ENCODE measurements at regions not wholly inside any gene's neighbourhood (a gene's known extent, or its start where the extent isn't known, plus 50 kb on each side); places are given as distances from the start of the nearest gene placed in this dataset.
"Not testable (repeated sequence)": the region's sequence is repeated elsewhere in the genome, so short reads cannot be mapped to it uniquely, and the experiment has no call there.

- no peak for DNase-seq
- intact Hi-C loops (cut with DNase I): no loop called here
Measured at GRCh38 chr3:106508331-106508893, 639.6 kb upstream of the CBLB start.

- intact Hi-C loops (cut with DNase I): no loop called here
- DNase-seq: no peak
Measured at GRCh38 chr3:106510206-106510605, 641.4 kb upstream of the CBLB start.

GRCh38 chr3:106512846-106513245 lies 644.0 kb upstream of the CBLB start:
- no peak for DNase-seq
- intact Hi-C loops (cut with DNase I): no loop called here

- DNase-seq: no peak
- intact Hi-C loops (cut with DNase I): no loop called here
Measured at GRCh38 chr3:106514431-106514830, 645.6 kb upstream of the CBLB start.

- DNase-seq: no peak
- intact Hi-C loops (cut with DNase I): no loop called here
Measured at GRCh38 chr3:106518516-106518915, 649.7 kb upstream of the CBLB start.

- DNase-seq: no peak
- intact Hi-C loops (cut with DNase I): no loop called here
Measured at GRCh38 chr3:106522397-106522796, 653.6 kb upstream of the CBLB start.

GRCh38 chr3:106528932-106529331 lies 660.1 kb upstream of the CBLB start:
- intact Hi-C loops (cut with DNase I): no loop called here
- no peak for DNase-seq

- DNase-seq: no peak
- intact Hi-C loops (cut with DNase I): no loop called here
Measured at GRCh38 chr3:106529738-106530137, 660.9 kb upstream of the CBLB start.

- intact Hi-C loops (cut with DNase I): no loop called here
- DNase-seq: no peak
Measured at GRCh38 chr3:106530367-106530766, 661.6 kb upstream of the CBLB start.

- DNase-seq; intact Hi-C loops (cut with DNase I): not testable (repeated sequence)
Measured at GRCh38 chr3:106531771-106532329, 663.0 kb upstream of the CBLB start.

- DNase-seq: no peak
Measured at GRCh38 chr3:106533093-106533787, 664.4 kb upstream of the CBLB start.

GRCh38 chr3:106533788-106534160 lies 665.0 kb upstream of the CBLB start:
- intact Hi-C loops (cut with DNase I): no loop called here
- no peak for DNase-seq

More at GRCh38 chr3:106533093-106533787, 664.4 kb upstream of the CBLB start:
- intact Hi-C loops (cut with DNase I): no loop called here

- no peak for DNase-seq
- intact Hi-C loops (cut with DNase I): no loop called here
Measured at GRCh38 chr3:106534206-106534605, 665.4 kb upstream of the CBLB start.

- intact Hi-C loops (cut with DNase I): no loop called here
- DNase-seq: no peak
Measured at GRCh38 chr3:106540743-106541142, 671.9 kb upstream of the CBLB start.

GRCh38 chr3:106542101-106542769 lies 673.4 kb upstream of the CBLB start:
- DNase-seq: no peak
- intact Hi-C loops (cut with DNase I): no loop called here

GRCh38 chr3:106552351-106553043 lies 683.7 kb upstream of the CBLB start:
- DNase-seq: no peak
- intact Hi-C loops (cut with DNase I): no loop called here

- DNase-seq: no peak
- intact Hi-C loops (cut with DNase I): no loop called here
Measured at GRCh38 chr3:106560451-106560966, 691.7 kb upstream of the CBLB start.

GRCh38 chr3:106566277-106566676 lies 697.5 kb upstream of the CBLB start:
- intact Hi-C loops (cut with DNase I): no loop called here

GRCh38 chr3:106570426-106570825 lies 701.6 kb upstream of the CBLB start:
- DNase-seq: no peak
- intact Hi-C loops (cut with DNase I): no loop called here

More at GRCh38 chr3:106566277-106566676, 697.5 kb upstream of the CBLB start:
- DNase-seq: no peak

- no peak for DNase-seq
- intact Hi-C loops (cut with DNase I): no loop called here
Measured at GRCh38 chr3:106573605-106574004, 704.8 kb upstream of the CBLB start.
